ENCODE measurements at regions not wholly inside any gene's neighbourhood (a gene's known extent, or its start where the extent isn't known, plus 50 kb on each side); places are given as distances from the start of the nearest gene placed in this dataset.

- Histone ChIP-seq H3K4me3 (peak overlapping the region; percentile 3), H3K27ac (peak overlapping the region in 1 of 2 donors; percentile 63)
- no peak for DNase-seq (ENCODE audit: low spot score)
- TF ChIP-seq, protein P1, sequence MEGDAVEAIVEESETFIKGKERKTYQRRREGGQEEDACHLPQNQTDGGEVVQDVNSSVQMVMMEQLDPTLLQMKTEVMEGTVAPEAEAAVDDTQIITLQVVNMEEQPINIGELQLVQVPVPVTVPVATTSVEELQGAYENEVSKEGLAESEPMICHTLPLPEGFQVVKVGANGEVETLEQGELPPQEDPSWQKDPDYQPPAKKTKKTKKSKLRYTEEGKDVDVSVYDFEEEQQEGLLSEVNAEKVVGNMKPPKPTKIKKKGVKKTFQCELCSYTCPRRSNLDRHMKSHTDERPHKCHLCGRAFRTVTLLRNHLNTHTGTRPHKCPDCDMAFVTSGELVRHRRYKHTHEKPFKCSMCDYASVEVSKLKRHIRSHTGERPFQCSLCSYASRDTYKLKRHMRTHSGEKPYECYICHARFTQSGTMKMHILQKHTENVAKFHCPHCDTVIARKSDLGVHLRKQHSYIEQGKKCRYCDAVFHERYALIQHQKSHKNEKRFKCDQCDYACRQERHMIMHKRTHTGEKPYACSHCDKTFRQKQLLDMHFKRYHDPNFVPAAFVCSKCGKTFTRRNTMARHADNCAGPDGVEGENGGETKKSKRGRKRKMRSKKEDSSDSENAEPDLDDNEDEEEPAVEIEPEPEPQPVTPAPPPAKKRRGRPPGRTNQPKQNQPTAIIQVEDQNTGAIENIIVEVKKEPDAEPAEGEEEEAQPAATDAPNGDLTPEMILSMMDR (IDR thresholded peaks at IDR 0.05): no peak
Measured at GRCh38 chr2:219769090-219769910, 141.9 kb downstream of the SLC4A3 start.

DNA sequence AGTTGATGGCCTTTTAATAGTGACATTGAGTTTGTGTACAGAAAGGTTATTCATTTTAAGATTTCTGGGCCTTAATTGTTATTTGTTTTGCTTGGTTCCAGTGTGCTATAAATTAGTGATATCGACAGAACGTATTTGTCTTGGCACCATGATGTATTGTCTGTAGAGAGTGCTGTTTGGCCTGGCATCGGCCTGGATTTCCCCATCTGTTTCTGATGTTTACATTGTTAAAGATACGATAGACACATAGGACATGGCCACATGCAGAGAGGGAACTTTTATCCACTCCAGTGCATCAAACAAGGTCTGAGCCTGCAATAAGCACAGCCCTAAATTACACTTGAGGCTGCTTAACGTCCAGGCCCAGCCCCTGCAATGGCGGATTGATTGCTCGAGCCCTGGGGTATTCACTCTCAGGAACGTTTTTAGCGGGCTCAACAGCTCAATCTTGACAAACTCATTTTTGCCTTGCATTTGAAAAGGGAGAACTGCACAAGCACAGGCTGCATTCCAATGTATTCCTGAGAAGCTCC, 144.7 kb downstream of the SLC4A3 start:
- no peak overlapping the region for H3K4me3 ChIP-seq
- TF ChIP-seq, protein P1 (IDR thresholded peaks at IDR 0.05): no peak
- no peak for DNase-seq (ENCODE audit: low spot score)
- H3K27ac ChIP-seq: no peak overlapping the region

DNA sequence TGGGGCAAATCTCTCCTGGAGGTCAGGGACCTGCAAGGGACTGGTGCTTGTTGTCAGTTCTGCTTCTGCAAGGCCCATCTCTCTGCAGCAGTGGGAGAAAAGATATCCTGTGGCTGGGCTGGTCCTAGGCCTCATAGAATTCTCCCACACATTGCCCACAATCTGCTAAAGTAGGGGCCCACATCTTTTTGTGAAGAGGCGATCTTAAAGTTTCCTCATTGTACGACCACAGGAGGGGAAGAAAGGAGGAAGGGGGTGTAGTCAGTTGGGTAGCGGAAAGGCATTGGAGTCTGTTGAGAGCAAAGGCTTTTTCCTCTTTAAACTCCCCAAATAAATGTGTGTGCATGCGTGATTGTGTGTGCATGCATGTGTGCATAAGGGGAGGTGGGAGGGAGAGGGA, 145.3 kb downstream of the SLC4A3 start:
- TF ChIP-seq, protein P1 (IDR thresholded peaks at IDR 0.05): no peak
- no peak for DNase-seq (ENCODE audit: low spot score)
- Histone ChIP-seq H3K4me3 (no peak overlapping the region), H3K27ac (no peak overlapping the region)

DNA sequence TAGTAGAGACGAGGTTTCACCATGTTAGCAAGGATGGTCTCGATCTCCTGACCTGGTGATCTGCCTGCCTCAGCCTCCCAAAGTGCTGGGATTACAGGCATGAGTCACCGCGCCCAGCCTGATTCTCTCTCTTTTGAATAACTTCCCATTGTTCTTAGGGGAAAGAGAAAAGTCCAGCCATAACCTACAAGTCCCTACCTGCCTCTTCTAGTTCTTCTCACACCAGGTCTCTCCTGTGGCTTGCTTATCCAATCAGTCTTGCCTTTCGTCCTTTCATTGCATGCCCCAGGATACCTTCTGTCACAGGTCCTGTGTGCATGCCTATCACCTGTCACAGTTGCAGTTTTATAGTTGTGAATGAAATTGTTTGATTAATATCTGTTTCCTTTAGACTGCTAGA, 148.1 kb downstream of the SLC4A3 start:
- no peak for DNase-seq (ENCODE audit: low spot score)
- Histone ChIP-seq H3K27ac (no peak overlapping the region), H3K4me3 (no peak overlapping the region)
- TF ChIP-seq, protein P1 (IDR thresholded peaks at IDR 0.05): no peak

- Histone ChIP-seq H3K27ac (no peak overlapping the region), H3K4me3 (no peak overlapping the region)
- DNase-seq (ENCODE audit: low spot score): no peak
- TF ChIP-seq, protein P1 (IDR thresholded peaks at IDR 0.05): no peak
Measured at GRCh38 chr2:219777388-219777787, 150.0 kb downstream of the SLC4A3 start.

- DNase-seq (ENCODE audit: low spot score): no peak
- no peak overlapping the region for H3K4me3 ChIP-seq
- TF ChIP-seq, protein P1 (IDR thresholded peaks at IDR 0.05): no peak
Measured at GRCh38 chr2:219778189-219778588, 150.8 kb downstream of the SLC4A3 start.

More at GRCh38 chr2:219778189-219778588, 150.8 kb downstream of the SLC4A3 start:
- H3K27ac ChIP-seq: no peak overlapping the region
